GM19468 (cell line): ENCODE measurements at regions not wholly inside any gene's neighbourhood (a gene's known extent, or its start where the extent isn't known, plus 50 kb on each side); places are given as distances from the start of the nearest gene placed in this dataset.
"Not testable (repeated sequence)": the region's sequence is repeated elsewhere in the genome, so short reads cannot be mapped to it uniquely, and the experiment has no call there.

Experiments used
- ATAC-seq: cut with Tn5 transposase; IDR thresholded peaks from one replicate; pipeline ENCODE4 v1.9.1; 2021; ENCODE audit warnings: mild to moderate bottlenecking, moderate library complexity, moderate number of reproducible peaks; ENCODE audit not compliant: unreplicated experiment; ENCODE audit errors: extremely low read depth

- no peak for ATAC-seq
These were observed 173.0 kb upstream of the ADCY1 start for GRCh38 chr7:45401155-45401554.

- ATAC-seq = no peak
These were observed 172.3 kb upstream of the ADCY1 start for GRCh38 chr7:45401851-45402250.

GRCh38 chr7:45402480-45403218 is 171.5 kb upstream of the ADCY1 start:
- ATAC-seq = no peak

- ATAC-seq = no peak
These were observed 169.5 kb upstream of the ADCY1 start for GRCh38 chr7:45404622-45405021.

- ATAC-seq = no peak
These were observed 166.3 kb upstream of the ADCY1 start for GRCh38 chr7:45407730-45408408.

- no peak for ATAC-seq
These were observed 165.8 kb upstream of the ADCY1 start for GRCh38 chr7:45408409-45408737.

GRCh38 chr7:45410893-45411292 is 163.3 kb upstream of the ADCY1 start:
- no peak for ATAC-seq

- ATAC-seq = no peak
These were observed 160.7 kb upstream of the ADCY1 start for GRCh38 chr7:45413419-45413818.

GRCh38 chr7:45414226-45414625 is 159.9 kb upstream of the ADCY1 start:
- ATAC-seq = no peak

- no peak for ATAC-seq
These were observed 158.9 kb upstream of the ADCY1 start for GRCh38 chr7:45415265-45415664.

GRCh38 chr7:45416846-45417245 is 157.3 kb upstream of the ADCY1 start:
- ATAC-seq = peak; percentile 32

- no peak for ATAC-seq
These were observed 156.9 kb upstream of the ADCY1 start for GRCh38 chr7:45417268-45417667.

- ATAC-seq = no peak
These were observed 156.4 kb upstream of the ADCY1 start for GRCh38 chr7:45417735-45418134.

GRCh38 chr7:45420843-45421495 is 153.2 kb upstream of the ADCY1 start:
- ATAC-seq = no peak

GRCh38 chr7:45421806-45422205 is 152.4 kb upstream of the ADCY1 start:
- ATAC-seq = no peak

GRCh38 chr7:45430397-45430796 is 143.8 kb upstream of the ADCY1 start:
- no peak for ATAC-seq

GRCh38 chr7:45434167-45434784 is 139.9 kb upstream of the ADCY1 start:
- no peak for ATAC-seq

GRCh38 chr7:45435131-45435530 is 139.0 kb upstream of the ADCY1 start:
- ATAC-seq = no peak

- no peak for ATAC-seq
These were observed 138.3 kb upstream of the ADCY1 start for GRCh38 chr7:45435846-45436245.

- ATAC-seq = not testable (repeated sequence)
These were observed 133.4 kb upstream of the ADCY1 start for GRCh38 chr7:45440776-45441175.

- ATAC-seq = no peak
These were observed 130.9 kb upstream of the ADCY1 start for GRCh38 chr7:45443263-45443662.
